Astrocyte (in vitro differentiated cells and primary cell): ENCODE measurements at regions not wholly inside any gene's neighbourhood (a gene's known extent, or its start where the extent isn't known, plus 50 kb on each side); places are given as distances from the start of the nearest gene placed in this dataset.

Experiments used
- DNase-seq: peaks from one replicate; pipeline ENCODE4 v3.0.0-alpha.2; 2010; ENCODE audit warnings: low read depth
- FAIRE-seq: peaks from 2 replicates; lab custom pipeline; 2011; peaks lifted over from hg19 to GRCh38; lab: Jason Lieb, UNC
- H2AFZ ChIP-seq: 2 replicates; pipeline ENCODE4 v1.6.0; 2012; ENCODE audit warnings: low read depth, low read length, inconsistent platforms
- H3K27ac ChIP-seq: 2 replicates; pipeline ENCODE4 v1.5.1; 2011; ENCODE audit warnings: low read depth, low read length, inconsistent platforms
- H3K27me3 ChIP-seq: 2 replicates; pipeline ENCODE4 v1.6.0; 2011; ENCODE audit warnings: low read length, inconsistent platforms; ENCODE audit not compliant: insufficient read depth
- H3K36me3 ChIP-seq: 2 replicates; pipeline ENCODE4 v1.5.1; 2011; ENCODE audit warnings: low read length, inconsistent platforms; ENCODE audit not compliant: insufficient read depth
- H3K4me1 ChIP-seq: 2 replicates; pipeline ENCODE4 v1.5.1; 2011; ENCODE audit warnings: low read length, inconsistent platforms; ENCODE audit not compliant: insufficient read depth
- H3K4me2 ChIP-seq: 2 replicates; pipeline ENCODE4 v1.6.0; 2012; ENCODE audit warnings: low read length, inconsistent platforms
- H3K4me3 ChIP-seq: 2 replicates; pipeline ENCODE4 v1.5.1; 2011; ENCODE audit warnings: low read depth, mild to moderate bottlenecking, low read length, inconsistent platforms; ENCODE audit not compliant: insufficient read depth
- H3K79me2 ChIP-seq: 2 replicates; pipeline ENCODE4 v1.6.0; 2012; ENCODE audit warnings: mild to moderate bottlenecking, low read length, inconsistent platforms; ENCODE audit not compliant: insufficient read depth
- H3K9ac ChIP-seq: 2 replicates; pipeline ENCODE4 v1.6.0; 2012; ENCODE audit warnings: mild to moderate bottlenecking, low read length, inconsistent platforms
- H3K9me3 ChIP-seq: 2 replicates; pipeline ENCODE4 v1.5.1; 2012; ENCODE audit warnings: low read depth, mild to moderate bottlenecking, low read length, inconsistent platforms; ENCODE audit not compliant: insufficient read depth
- H4K20me1 ChIP-seq: 2 replicates; pipeline ENCODE4 v1.6.0; 2012; ENCODE audit warnings: low read length, inconsistent platforms; ENCODE audit not compliant: insufficient read depth
- H3K27ac Mint-ChIP-seq: one replicate; pipeline ENCODE4 v1.8.0; 2021; ENCODE audit warnings: mild to moderate bottlenecking, mixed read lengths; ENCODE audit not compliant: unreplicated experiment
- H3K27me3 Mint-ChIP-seq: one replicate; pipeline ENCODE4 v1.8.0; 2021; ENCODE audit warnings: low read depth, mixed read lengths; ENCODE audit not compliant: unreplicated experiment
- H3K36me3 Mint-ChIP-seq: one replicate; pipeline ENCODE4 v1.8.0; 2021; ENCODE audit warnings: low read depth, mixed read lengths; ENCODE audit not compliant: unreplicated experiment
- H3K4me1 Mint-ChIP-seq: one replicate; pipeline ENCODE4 v1.8.0; 2021; ENCODE audit warnings: low read depth, mixed read lengths; ENCODE audit not compliant: unreplicated experiment
- H3K4me3 Mint-ChIP-seq: one replicate; pipeline ENCODE4 v1.8.0; 2021; ENCODE audit warnings: mild to moderate bottlenecking, moderate library complexity, mixed read lengths; ENCODE audit not compliant: unreplicated experiment
- H3K9me3 Mint-ChIP-seq: one replicate; pipeline ENCODE4 v1.8.0; 2021; ENCODE audit warnings: mild to moderate bottlenecking, mixed read lengths; ENCODE audit not compliant: unreplicated experiment
- EZH2 ChIP-seq: IDR thresholded peaks from 2 replicates; pipeline ENCODE4 v1.6.1; 2012; ENCODE audit warnings: mild to moderate bottlenecking, low read length, inconsistent platforms; ENCODE audit not compliant: insufficient read depth
- TF ChIP-seq, protein P1 (sequence below): IDR thresholded peaks from 2 replicates; pipeline ENCODE4 v1.5.1; 2011; ENCODE audit warnings: low read depth, mild to moderate bottlenecking, inconsistent platforms, low read length, moderate library complexity; ENCODE audit not compliant: insufficient read depth

DNA sequence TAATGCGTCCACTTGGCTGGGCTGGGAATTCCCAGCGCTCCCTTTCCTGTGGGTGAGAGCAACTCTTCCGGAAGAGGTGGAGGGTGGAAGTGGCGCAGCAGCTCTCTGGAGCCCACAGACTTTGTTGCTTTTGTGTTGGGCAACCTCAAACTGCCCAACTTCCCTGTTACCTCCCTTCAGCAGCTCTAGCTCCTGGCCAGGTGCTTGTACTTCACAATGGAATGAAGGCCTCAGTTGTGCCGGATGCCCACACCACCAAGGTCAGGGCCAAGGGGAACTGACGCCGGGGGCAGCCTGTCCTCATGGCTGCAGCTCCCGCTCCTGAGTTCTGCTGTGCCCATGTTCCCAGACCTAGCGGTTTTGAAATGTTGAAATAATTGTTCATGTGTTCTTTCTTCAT lies 322.9 kb downstream of the GALR1 start:
- FAIRE-seq (no peak), DNase-seq (no peak)
- H3K4me3 Mint-ChIP-seq: no peak overlapping the region
- H3K27me3 ChIP-seq: no peaks in the 10 kb centered on the region
- no peaks in the 10 kb centered on the region for H4K20me1 ChIP-seq
- H3K4me2 ChIP-seq: no peak overlapping the region
- H2AFZ ChIP-seq: no peak overlapping the region
- H3K36me3 Mint-ChIP-seq: no peaks in the 10 kb centered on the region
- H3K27ac Mint-ChIP-seq: no peak overlapping the region
- peaks cover 4% of the 10 kb centered on the region for H3K9me3 ChIP-seq
- H3K4me1 Mint-ChIP-seq: no peaks in the 10 kb centered on the region
- H3K27ac ChIP-seq: no peak overlapping the region
- no peak for TF ChIP-seq EZH2
- TF ChIP-seq, protein P1, sequence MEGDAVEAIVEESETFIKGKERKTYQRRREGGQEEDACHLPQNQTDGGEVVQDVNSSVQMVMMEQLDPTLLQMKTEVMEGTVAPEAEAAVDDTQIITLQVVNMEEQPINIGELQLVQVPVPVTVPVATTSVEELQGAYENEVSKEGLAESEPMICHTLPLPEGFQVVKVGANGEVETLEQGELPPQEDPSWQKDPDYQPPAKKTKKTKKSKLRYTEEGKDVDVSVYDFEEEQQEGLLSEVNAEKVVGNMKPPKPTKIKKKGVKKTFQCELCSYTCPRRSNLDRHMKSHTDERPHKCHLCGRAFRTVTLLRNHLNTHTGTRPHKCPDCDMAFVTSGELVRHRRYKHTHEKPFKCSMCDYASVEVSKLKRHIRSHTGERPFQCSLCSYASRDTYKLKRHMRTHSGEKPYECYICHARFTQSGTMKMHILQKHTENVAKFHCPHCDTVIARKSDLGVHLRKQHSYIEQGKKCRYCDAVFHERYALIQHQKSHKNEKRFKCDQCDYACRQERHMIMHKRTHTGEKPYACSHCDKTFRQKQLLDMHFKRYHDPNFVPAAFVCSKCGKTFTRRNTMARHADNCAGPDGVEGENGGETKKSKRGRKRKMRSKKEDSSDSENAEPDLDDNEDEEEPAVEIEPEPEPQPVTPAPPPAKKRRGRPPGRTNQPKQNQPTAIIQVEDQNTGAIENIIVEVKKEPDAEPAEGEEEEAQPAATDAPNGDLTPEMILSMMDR: no peak
- no peaks in the 10 kb centered on the region for H3K4me1 ChIP-seq
- H3K36me3 ChIP-seq: no peaks in the 10 kb centered on the region
- no peaks in the 10 kb centered on the region for H3K79me2 ChIP-seq
- H3K9ac ChIP-seq: no peak overlapping the region
- H3K27me3 Mint-ChIP-seq: peaks cover 5% of the 10 kb centered on the region
- H3K9me3 Mint-ChIP-seq: peaks cover 9% of the 10 kb centered on the region
- H3K4me3 ChIP-seq: no peak overlapping the region

DNA sequence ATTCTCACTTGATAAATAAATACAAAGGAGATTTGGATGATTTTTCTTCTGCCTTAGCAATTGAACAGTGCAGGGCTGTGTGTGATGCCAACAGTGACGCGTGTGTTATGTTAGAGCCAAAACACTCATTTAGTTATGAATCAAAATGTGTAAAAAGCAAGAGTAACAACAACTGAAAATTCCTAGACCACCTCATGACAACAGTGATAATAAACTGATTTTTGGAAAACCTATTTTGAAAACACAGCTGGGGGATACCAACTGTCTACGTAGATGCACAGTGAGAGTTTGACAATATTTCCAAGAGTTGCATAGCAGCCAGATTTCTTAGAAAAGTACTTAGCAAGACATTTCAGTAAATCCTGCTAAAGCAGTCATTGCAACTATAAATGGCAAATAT lies 323.9 kb downstream of the GALR1 start:
- Histone ChIP-seq H3K9ac (no peak overlapping the region), H3K27ac (no peak overlapping the region), H3K27me3 (no peaks in the 10 kb centered on the region), H3K4me1 (no peaks in the 10 kb centered on the region), H3K36me3 (no peaks in the 10 kb centered on the region), H3K9me3 (peaks cover 7% of the 10 kb centered on the region), H3K4me2 (no peak overlapping the region), H2AFZ (no peak overlapping the region), H3K4me3 (no peak overlapping the region), H4K20me1 (no peaks in the 10 kb centered on the region), H3K79me2 (no peaks in the 10 kb centered on the region)
- DNase-seq: no peak
- H3K27me3 Mint-ChIP-seq: peaks cover 5% of the 10 kb centered on the region
- TF ChIP-seq EZH2: no peak
- TF ChIP-seq, protein P1: no peak
- H3K36me3 Mint-ChIP-seq: no peaks in the 10 kb centered on the region
- no peak overlapping the region for H3K4me3 Mint-ChIP-seq
- no peak overlapping the region for H3K27ac Mint-ChIP-seq
- FAIRE-seq: no peak
- H3K9me3 Mint-ChIP-seq: peaks cover 9% of the 10 kb centered on the region
- H3K4me1 Mint-ChIP-seq: no peaks in the 10 kb centered on the region

DNA sequence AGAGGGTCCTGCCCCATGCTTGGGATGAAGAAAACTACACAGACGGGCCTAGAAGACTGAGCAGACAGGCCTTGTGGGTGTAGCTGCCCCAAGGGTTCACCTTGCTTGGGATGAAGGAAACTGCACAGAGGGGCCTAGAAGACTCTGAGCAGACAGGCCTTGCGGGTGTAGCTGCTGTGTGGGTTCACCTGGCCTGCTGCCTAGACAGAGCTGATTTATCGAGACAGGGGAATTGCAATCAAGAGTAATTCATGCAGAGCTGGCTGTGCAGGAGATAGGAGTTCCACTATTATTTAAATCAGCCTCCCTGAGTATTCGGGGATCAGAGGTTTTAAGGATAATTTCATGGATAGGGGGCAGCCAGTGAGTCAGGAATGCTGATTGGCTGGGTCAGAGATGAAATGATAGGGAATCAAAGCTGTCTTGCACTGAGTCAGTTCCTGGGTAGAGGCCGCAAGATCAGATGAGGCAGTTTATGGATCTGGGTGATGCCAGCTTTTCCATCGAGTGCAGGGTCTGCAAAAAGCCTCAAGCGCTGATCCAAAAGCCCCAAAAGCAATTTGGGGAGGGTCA lies 341.4 kb downstream of the GALR1 start:
- peaks cover 3% of the 10 kb centered on the region for H3K9me3 ChIP-seq
- H4K20me1 ChIP-seq: no peaks in the 10 kb centered on the region
- no peak overlapping the region for H3K4me2 ChIP-seq
- H3K4me3 Mint-ChIP-seq: no peak overlapping the region
- H3K36me3 ChIP-seq: no peaks in the 10 kb centered on the region
- no peak overlapping the region for H3K9ac ChIP-seq
- H3K79me2 ChIP-seq: no peaks in the 10 kb centered on the region
- H3K9me3 Mint-ChIP-seq: no peaks in the 10 kb centered on the region
- H3K36me3 Mint-ChIP-seq: no peaks in the 10 kb centered on the region
- no peak for FAIRE-seq
- no peak overlapping the region for H3K4me3 ChIP-seq
- H3K4me1 ChIP-seq: no peaks in the 10 kb centered on the region
- peaks cover 2% of the 10 kb centered on the region for H3K27me3 Mint-ChIP-seq
- peaks cover 1% of the 10 kb centered on the region for H3K4me1 Mint-ChIP-seq
- no peak for TF ChIP-seq EZH2
- TF ChIP-seq, protein P1: no peak
- DNase-seq: no peak
- no peak overlapping the region for H3K27ac Mint-ChIP-seq
- H3K27ac ChIP-seq: no peak overlapping the region
- H2AFZ ChIP-seq: no peak overlapping the region
- H3K27me3 ChIP-seq: no peaks in the 10 kb centered on the region
